HL-60 (cell line): ENCODE measurements at regions not wholly inside any gene's neighbourhood (a gene's known extent, or its start where the extent isn't known, plus 50 kb on each side); places are given as distances from the start of the nearest gene placed in this dataset.

Source experiments
- DNase-seq, 2 experiments: peaks; one replicate each; pipeline ENCODE4 v3.0.0-alpha.2; 2010 to 2020; ENCODE audit warnings: low read depth in 1 of 2, low spot score in 1 of 2
- H3K27ac ChIP-seq: fragments of 250-450 bp; sonication (Bioruptor Pico); replicated peaks from 2 replicates; pipeline ENCODE4 v1.5.1; 2020; ENCODE audit warnings: mild to moderate bottlenecking, moderate library complexity
- H3K27me3 ChIP-seq: fragments of 250-450 bp; sonication (Bioruptor Pico); 2 replicates; pipeline ENCODE4 v1.5.1; 2021; ENCODE audit warnings: mild to moderate bottlenecking, moderate library complexity; ENCODE audit not compliant: insufficient read depth, poor library complexity, severe bottlenecking
- H3K4me3 ChIP-seq: replicated peaks from 2 replicates; pipeline ENCODE4 v1.5.1; 2011; ENCODE audit warnings: mild to moderate bottlenecking, control low read depth, low read length; ENCODE audit not compliant: insufficient read depth
- GABPA ChIP-seq: IDR thresholded peaks from 2 replicates; pipeline ENCODE4 v1.6.1; 2012; ENCODE audit warnings: low read depth
- POLR2AphosphoS5 ChIP-seq: IDR thresholded peaks from 2 replicates; pipeline ENCODE4 v1.6.1; 2012; ENCODE audit warnings: low read depth
- SPI1 ChIP-seq: IDR thresholded peaks from 2 replicates; pipeline ENCODE4 v1.6.1; 2012; ENCODE audit warnings: low read depth, mild to moderate bottlenecking, borderline replicate concordance
- TF ChIP-seq, protein P1 (sequence below): IDR thresholded peaks from 2 replicates; pipeline ENCODE4 v1.6.1; 2012; ENCODE audit warnings: low read depth; ENCODE audit not compliant: insufficient replicate concordance
- TF ChIP-seq, protein P2 (sequence below): IDR thresholded peaks from one replicate; pipeline ENCODE4 v1.5.1; 2011; ENCODE audit warnings: low read length, control low read depth, inconsistent platforms; ENCODE audit not compliant: insufficient read depth

- H3K27me3 ChIP-seq, result peaks cover 2% of the 10 kb centered on the region
- no peak overlapping the region for H3K27ac ChIP-seq
- no peak overlapping the region for H3K4me3 ChIP-seq
- DNase-seq, result no peak
- TF ChIP-seq POLR2AphosphoS5, result no peak
- TF ChIP-seq GABPA, result no peak
- TF ChIP-seq, protein P1, sequence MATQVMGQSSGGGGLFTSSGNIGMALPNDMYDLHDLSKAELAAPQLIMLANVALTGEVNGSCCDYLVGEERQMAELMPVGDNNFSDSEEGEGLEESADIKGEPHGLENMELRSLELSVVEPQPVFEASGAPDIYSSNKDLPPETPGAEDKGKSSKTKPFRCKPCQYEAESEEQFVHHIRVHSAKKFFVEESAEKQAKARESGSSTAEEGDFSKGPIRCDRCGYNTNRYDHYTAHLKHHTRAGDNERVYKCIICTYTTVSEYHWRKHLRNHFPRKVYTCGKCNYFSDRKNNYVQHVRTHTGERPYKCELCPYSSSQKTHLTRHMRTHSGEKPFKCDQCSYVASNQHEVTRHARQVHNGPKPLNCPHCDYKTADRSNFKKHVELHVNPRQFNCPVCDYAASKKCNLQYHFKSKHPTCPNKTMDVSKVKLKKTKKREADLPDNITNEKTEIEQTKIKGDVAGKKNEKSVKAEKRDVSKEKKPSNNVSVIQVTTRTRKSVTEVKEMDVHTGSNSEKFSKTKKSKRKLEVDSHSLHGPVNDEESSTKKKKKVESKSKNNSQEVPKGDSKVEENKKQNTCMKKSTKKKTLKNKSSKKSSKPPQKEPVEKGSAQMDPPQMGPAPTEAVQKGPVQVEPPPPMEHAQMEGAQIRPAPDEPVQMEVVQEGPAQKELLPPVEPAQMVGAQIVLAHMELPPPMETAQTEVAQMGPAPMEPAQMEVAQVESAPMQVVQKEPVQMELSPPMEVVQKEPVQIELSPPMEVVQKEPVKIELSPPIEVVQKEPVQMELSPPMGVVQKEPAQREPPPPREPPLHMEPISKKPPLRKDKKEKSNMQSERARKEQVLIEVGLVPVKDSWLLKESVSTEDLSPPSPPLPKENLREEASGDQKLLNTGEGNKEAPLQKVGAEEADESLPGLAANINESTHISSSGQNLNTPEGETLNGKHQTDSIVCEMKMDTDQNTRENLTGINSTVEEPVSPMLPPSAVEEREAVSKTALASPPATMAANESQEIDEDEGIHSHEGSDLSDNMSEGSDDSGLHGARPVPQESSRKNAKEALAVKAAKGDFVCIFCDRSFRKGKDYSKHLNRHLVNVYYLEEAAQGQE, result no peak
- no peak for TF ChIP-seq SPI1
- TF ChIP-seq, protein P2, sequence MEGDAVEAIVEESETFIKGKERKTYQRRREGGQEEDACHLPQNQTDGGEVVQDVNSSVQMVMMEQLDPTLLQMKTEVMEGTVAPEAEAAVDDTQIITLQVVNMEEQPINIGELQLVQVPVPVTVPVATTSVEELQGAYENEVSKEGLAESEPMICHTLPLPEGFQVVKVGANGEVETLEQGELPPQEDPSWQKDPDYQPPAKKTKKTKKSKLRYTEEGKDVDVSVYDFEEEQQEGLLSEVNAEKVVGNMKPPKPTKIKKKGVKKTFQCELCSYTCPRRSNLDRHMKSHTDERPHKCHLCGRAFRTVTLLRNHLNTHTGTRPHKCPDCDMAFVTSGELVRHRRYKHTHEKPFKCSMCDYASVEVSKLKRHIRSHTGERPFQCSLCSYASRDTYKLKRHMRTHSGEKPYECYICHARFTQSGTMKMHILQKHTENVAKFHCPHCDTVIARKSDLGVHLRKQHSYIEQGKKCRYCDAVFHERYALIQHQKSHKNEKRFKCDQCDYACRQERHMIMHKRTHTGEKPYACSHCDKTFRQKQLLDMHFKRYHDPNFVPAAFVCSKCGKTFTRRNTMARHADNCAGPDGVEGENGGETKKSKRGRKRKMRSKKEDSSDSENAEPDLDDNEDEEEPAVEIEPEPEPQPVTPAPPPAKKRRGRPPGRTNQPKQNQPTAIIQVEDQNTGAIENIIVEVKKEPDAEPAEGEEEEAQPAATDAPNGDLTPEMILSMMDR, result no peak
These were observed 72.4 kb upstream of the PCED1B start for GRCh38 chr12:47007048-47007447.

DNA sequence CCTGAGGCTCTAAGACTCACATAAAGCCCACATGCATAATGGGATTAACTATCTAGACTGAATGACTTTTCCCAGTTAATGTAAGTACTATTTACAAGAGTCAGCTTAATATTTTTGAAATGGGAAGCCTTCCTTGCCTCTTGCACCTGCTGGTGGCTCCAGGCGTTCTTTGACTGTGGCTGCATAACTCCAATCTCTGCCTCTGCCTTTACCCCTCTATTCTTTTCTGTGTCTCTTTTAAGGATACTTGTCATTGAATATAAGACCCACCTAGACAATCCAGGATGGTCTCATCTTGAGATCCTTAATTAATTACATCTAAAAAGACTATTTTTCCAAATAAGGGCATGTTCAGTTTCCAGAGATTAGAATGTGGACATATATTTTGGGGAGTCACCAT, 66.9 kb upstream of the PCED1B start:
- TF ChIP-seq, protein P1, result no peak
- TF ChIP-seq, protein P2, result no peak
- TF ChIP-seq POLR2AphosphoS5, result no peak
- TF ChIP-seq GABPA, result no peak
- DNase-seq, result no peak
- Histone ChIP-seq H3K27me3 (no peaks in the 10 kb centered on the region), H3K4me3 (no peak overlapping the region), H3K27ac (no peak overlapping the region)

DNA sequence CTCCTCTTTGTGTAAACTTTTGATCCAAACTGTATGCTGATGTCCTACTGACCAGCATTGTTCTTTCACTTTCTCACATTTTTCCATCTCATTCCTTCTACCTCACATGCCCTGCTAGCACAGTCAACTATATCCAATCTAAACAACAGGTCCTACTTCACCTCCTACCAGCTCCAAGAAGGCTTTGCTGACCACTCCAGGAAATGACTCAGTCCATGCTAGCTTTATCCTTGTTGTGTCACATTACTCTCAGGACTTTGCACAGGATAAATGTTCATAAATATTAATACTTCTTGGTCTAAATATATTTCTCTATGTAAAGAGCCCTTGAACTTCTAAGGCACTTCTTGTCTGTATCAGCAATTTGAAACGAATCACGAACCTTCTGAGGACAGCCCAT, 64.9 kb upstream of the PCED1B start:
- no peak for DNase-seq
- H3K27ac ChIP-seq, result no peak overlapping the region
- H3K27me3 ChIP-seq, result no peaks in the 10 kb centered on the region
- TF ChIP-seq POLR2AphosphoS5 (no peak), SPI1 (no peak), GABPA (no peak)
- TF ChIP-seq, protein P1, result no peak
- TF ChIP-seq, protein P2, result no peak
- no peak overlapping the region for H3K4me3 ChIP-seq
